OCI-LY1 (cell line): ENCODE measurements at regions not wholly inside any gene's neighbourhood (a gene's known extent, or its start where the extent isn't known, plus 50 kb on each side); places are given as distances from the start of the nearest gene placed in this dataset.

Source experiments
- EZH2 ChIP-seq: fragments of 200-600 bp; sonication (generic), shearing (Covaris generic); IDR thresholded peaks from 2 replicates; pipeline ENCODE4 v1.8.0; 2017; ENCODE audit warnings: borderline replicate concordance, mixed run types, mild to moderate bottlenecking, antibody characterized with exemption, low read length, moderate library complexity, mixed read lengths
- TF ChIP-seq, protein P1 (sequence below): fragments of 200-600 bp; sonication (generic), shearing (Covaris generic); IDR thresholded peaks from 2 replicates; pipeline ENCODE4 v1.5.1; 2017; ENCODE audit warnings: mild to moderate bottlenecking, antibody characterized with exemption, low read length, moderate library complexity, mixed read lengths

GRCh38 chr11:105449100-105449734 lies 160.7 kb upstream of the GRIA4 start:
- TF ChIP-seq, protein P1, sequence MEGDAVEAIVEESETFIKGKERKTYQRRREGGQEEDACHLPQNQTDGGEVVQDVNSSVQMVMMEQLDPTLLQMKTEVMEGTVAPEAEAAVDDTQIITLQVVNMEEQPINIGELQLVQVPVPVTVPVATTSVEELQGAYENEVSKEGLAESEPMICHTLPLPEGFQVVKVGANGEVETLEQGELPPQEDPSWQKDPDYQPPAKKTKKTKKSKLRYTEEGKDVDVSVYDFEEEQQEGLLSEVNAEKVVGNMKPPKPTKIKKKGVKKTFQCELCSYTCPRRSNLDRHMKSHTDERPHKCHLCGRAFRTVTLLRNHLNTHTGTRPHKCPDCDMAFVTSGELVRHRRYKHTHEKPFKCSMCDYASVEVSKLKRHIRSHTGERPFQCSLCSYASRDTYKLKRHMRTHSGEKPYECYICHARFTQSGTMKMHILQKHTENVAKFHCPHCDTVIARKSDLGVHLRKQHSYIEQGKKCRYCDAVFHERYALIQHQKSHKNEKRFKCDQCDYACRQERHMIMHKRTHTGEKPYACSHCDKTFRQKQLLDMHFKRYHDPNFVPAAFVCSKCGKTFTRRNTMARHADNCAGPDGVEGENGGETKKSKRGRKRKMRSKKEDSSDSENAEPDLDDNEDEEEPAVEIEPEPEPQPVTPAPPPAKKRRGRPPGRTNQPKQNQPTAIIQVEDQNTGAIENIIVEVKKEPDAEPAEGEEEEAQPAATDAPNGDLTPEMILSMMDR = no peak
- TF ChIP-seq EZH2 = no peak
